NCI-H146 (cell line): ENCODE measurements at regions not wholly inside any gene's neighbourhood (a gene's known extent, or its start where the extent isn't known, plus 50 kb on each side); places are given as distances from the start of the nearest gene placed in this dataset.

ENCODE experiments used
- DNase-seq: peaks from one replicate; lab custom pipeline; 2025; lab: John Stamatoyannopoulos, UW

DNA sequence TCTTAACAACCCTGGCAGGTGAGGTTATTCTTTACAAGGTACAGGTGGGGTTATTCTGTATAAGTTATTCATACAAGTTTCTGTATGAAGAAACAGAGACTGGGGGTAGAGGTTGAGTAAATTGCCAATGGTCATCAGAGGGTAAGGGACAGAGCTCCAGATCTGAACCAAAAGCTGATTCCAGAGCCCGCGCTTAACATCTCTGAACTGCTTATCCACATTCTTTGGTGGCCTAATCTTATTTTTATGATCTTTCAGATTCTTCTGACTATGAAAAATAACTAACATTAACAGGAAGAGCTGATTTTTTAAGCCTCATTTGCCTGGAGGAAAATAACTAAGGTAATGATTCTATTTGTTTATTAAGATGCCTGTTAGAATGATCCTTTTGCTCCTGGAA, 63.9 kb upstream of the BARHL2 start:
- no peak for DNase-seq

DNA sequence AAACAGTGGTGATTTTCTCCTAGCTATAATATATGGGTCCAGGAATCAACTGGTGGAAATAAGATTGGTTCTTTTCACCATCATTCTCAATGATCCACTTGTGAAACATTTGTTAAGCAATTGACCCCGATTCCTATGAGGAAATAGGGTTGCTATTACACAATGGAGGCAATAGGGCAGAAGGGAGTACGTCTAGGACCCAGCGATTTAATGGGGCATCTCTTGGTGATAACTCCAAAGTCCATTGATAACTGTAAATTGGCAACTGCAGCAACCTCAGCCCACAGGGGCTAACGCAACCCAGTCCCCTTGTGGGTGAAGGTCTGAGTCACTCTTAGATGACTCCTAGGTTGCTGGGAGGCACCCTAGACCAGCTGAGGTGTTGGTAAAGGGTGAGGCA, 62.5 kb upstream of the BARHL2 start:
- DNase-seq: no peak

DNA sequence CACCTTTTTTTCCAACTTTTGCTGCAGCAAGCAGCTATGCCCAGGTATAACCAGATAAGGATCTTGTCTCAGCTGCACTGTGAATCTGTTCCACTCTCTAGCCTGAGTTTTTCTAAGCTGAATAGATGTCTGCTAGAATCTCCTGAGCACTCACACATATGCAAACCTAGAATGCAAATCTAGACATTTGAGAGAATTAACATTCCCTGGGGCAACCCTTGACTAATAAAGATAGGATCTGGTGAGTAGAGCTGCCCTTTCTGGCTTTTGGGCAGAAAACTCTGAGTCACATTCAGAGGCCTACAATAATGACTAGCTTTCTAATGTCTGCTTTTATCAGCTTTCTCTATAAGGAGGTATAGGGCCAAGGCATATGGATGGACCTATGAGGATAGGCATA, 61.4 kb upstream of the BARHL2 start:
- DNase-seq: no peak

DNA sequence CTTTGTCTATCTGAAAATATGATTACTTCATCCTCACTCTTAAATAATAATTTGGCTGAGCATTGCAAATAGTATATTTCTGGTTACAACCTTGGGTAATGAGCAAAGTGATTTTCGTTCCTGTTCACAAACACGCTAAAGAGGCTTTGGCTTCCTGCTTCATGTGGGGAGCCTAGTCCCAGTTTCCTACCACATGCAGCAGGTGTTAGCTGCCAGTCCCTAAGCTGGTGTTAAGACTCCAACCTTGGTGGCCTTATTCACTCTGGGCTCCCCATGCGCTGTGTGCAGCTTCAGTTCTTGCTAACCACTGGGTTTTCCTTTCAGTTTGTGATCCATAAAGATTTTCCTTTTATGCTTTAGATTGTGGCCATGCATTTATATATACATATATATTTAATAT, 56.7 kb upstream of the BARHL2 start:
- no peak for DNase-seq

DNA sequence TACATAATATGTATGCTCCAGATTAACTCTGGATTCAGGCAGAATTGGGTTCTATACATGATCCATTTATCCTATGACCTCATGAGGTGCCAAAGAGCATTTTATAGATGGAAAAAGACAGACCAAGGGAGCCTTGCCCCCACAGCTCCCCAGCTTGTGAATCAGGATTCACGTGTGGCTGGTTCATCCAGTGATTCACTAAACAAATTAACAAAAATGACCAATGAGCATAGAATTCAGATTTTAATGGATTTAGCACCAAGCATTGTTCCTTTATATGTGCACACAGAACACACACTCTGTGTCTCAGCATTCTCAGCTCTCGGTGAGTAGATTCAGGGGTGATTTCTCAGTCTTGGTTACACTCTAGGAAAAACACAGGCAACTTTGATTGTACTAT, 51.7 kb upstream of the BARHL2 start:
- no peak for DNase-seq

DNA sequence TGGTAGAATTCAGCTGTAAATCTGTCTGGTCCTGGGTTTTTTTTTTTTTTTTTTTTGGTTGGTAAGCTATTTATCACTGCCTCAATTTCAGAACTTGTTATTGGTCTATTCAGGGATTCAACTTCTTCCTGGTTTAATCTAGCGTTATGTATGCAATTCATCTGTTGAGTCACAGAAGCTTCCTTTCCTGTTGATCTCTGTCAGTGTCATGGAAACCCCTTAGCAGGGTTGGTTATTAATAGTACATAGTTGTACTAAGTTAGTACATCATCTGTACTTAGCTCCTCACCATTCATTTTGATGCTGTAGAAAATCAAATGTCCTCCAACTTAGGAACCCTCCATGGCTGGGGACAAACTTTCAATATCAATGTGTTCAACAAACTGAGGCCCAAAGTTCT, 51.0 kb upstream of the BARHL2 start:
- DNase-seq: no peak
